ENCODE measurements at regions not wholly inside any gene's neighbourhood (a gene's known extent, or its start where the extent isn't known, plus 50 kb on each side); places are given as distances from the start of the nearest gene placed in this dataset.
"Not testable (repeated sequence)": the region's sequence is repeated elsewhere in the genome, so short reads cannot be mapped to it uniquely, and the experiment has no call there.

DNA sequence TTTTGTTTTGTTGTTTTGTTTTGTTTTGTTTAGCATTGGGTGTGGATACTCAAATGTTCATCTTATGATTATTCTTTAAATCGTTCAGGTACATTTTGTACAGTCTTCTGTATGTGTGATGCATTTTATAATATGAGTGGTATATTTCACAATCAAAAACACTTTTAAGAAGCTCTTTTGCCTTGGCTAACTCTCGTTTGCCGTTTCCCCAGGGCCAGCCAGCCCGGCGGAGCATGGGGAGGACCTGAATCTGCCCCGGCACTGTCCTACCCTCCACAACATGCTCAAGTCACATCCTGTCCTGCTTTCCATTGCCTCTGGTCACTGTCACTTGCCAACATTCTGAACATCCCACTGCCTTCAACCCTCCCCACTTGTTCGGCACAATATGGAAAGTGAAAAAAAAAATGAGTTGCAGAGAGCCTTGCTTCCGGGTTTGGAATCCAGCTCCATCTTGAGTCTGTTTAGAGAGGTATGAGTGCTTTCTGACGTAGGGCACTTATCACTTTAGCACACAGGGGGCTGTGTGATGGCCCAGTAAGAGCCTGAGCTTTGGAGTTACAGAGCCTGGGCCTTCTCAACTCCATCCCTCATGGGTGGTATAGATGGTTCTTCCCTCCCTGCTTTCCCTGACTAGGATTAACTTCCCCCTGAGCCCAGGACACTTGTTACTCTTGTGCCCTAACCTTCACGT lies 109.6 kb upstream of the PLGLB2 start:
- TF ChIP-seq, protein P1, sequence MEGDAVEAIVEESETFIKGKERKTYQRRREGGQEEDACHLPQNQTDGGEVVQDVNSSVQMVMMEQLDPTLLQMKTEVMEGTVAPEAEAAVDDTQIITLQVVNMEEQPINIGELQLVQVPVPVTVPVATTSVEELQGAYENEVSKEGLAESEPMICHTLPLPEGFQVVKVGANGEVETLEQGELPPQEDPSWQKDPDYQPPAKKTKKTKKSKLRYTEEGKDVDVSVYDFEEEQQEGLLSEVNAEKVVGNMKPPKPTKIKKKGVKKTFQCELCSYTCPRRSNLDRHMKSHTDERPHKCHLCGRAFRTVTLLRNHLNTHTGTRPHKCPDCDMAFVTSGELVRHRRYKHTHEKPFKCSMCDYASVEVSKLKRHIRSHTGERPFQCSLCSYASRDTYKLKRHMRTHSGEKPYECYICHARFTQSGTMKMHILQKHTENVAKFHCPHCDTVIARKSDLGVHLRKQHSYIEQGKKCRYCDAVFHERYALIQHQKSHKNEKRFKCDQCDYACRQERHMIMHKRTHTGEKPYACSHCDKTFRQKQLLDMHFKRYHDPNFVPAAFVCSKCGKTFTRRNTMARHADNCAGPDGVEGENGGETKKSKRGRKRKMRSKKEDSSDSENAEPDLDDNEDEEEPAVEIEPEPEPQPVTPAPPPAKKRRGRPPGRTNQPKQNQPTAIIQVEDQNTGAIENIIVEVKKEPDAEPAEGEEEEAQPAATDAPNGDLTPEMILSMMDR (IDR thresholded peaks at IDR 0.05; ENCODE audit: extremely low read depth in 1 of 2, insufficient read depth in 1 of 2, low read depth in 1 of 2, low read length in 2 of 2): not testable (repeated sequence)
- TF ChIP-seq MYC (IDR thresholded peaks at IDR 0.05; ENCODE audit: low read depth, low read length); EZH2 (IDR thresholded peaks at IDR 0.05; ENCODE audit: borderline replicate concordance, low read depth, low read length, severe bottlenecking); POLR2A (IDR thresholded peaks at IDR 0.05; ENCODE audit: low read depth, low read length): not testable (repeated sequence)
- TF ChIP-seq, protein P2, sequence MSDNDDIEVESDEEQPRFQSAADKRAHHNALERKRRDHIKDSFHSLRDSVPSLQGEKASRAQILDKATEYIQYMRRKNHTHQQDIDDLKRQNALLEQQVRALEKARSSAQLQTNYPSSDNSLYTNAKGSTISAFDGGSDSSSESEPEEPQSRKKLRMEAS (IDR thresholded peaks at IDR 0.05; ENCODE audit: insufficient read depth, insufficient read length): not testable (repeated sequence)
